ENCODE measurements at regions not wholly inside any gene's neighbourhood (a gene's known extent, or its start where the extent isn't known, plus 50 kb on each side); places are given as distances from the start of the nearest gene placed in this dataset.

GRCh38 chrX:5575407-5575806 is 653.3 kb downstream of the NLGN4X start:
- no peaks in the 10 kb centered on the region for H3K27me3 ChIP-seq (ENCODE audit: control insufficient read depth, insufficient read depth, low read length)
- no peaks in the 10 kb centered on the region for H3K36me3 ChIP-seq (ENCODE audit: control insufficient read depth, insufficient read depth, low read length)

GRCh38 chrX:5568934-5569333 is 659.7 kb downstream of the NLGN4X start:
- Histone ChIP-seq H3K36me3 (ENCODE audit: control insufficient read depth, insufficient read depth, low read length) (no peaks in the 10 kb centered on the region), H3K27me3 (ENCODE audit: control insufficient read depth, insufficient read depth, low read length) (no peaks in the 10 kb centered on the region), H3K4me3 (ENCODE audit: low read depth, low read length) (no peak overlapping the region)
- no peak for DNase-seq (ENCODE audit: low read depth)
- TF ChIP-seq CTCF (IDR thresholded peaks at IDR 0.05; ENCODE audit: insufficient read depth, low read length, poor library complexity, severe bottlenecking) = no peak

More at GRCh38 chrX:5575407-5575806, 653.3 kb downstream of the NLGN4X start:
- H3K4me3 ChIP-seq (ENCODE audit: low read depth, low read length) = no peak overlapping the region
- TF ChIP-seq CTCF (IDR thresholded peaks at IDR 0.05; ENCODE audit: insufficient read depth, low read length, poor library complexity, severe bottlenecking) = no peak
- no peak for DNase-seq (ENCODE audit: low read depth)

GRCh38 chrX:5559386-5559785 is 669.3 kb downstream of the NLGN4X start:
- H3K36me3 ChIP-seq (ENCODE audit: control insufficient read depth, insufficient read depth, low read length) = no peaks in the 10 kb centered on the region
- no peaks in the 10 kb centered on the region for H3K27me3 ChIP-seq (ENCODE audit: control insufficient read depth, insufficient read depth, low read length)
- no peak overlapping the region for H3K4me3 ChIP-seq (ENCODE audit: low read depth, low read length)
- no peak for DNase-seq (ENCODE audit: low read depth)
- TF ChIP-seq CTCF (IDR thresholded peaks at IDR 0.05; ENCODE audit: insufficient read depth, low read length, poor library complexity, severe bottlenecking) = no peak

DNA sequence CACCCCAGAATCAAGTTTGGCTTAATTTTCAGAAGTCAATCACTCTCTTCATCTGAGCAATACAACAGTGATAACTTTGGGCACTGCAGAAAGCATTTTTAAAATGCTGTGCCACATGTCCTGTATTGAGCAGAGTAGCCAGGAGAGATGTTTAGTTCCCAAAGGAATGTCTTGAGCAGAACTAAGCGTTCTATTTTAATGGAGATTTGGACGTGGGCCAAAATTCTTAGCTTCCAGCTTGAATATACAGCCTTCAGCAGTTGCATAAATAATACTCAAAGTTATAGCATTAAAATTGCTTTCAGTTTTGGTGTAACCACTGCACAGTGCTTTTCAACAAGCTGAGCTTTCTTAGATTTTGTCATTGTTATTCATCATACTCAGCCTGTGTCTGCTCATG is 679.2 kb downstream of the NLGN4X start:
- no peak for DNase-seq (ENCODE audit: low read depth)
- Histone ChIP-seq H3K36me3 (ENCODE audit: control insufficient read depth, insufficient read depth, low read length) (no peaks in the 10 kb centered on the region), H3K27me3 (ENCODE audit: control insufficient read depth, insufficient read depth, low read length) (no peaks in the 10 kb centered on the region), H3K4me3 (ENCODE audit: low read depth, low read length) (no peak overlapping the region)
- TF ChIP-seq CTCF (IDR thresholded peaks at IDR 0.05; ENCODE audit: insufficient read depth, low read length, poor library complexity, severe bottlenecking) = no peak

- no peak overlapping the region for H3K4me3 ChIP-seq (ENCODE audit: low read depth, low read length)
- no peak for TF ChIP-seq CTCF (IDR thresholded peaks at IDR 0.05; ENCODE audit: insufficient read depth, low read length, poor library complexity, severe bottlenecking)
- no peak for DNase-seq (ENCODE audit: low read depth)
- H3K36me3 ChIP-seq (ENCODE audit: control insufficient read depth, insufficient read depth, low read length) = no peaks in the 10 kb centered on the region
- H3K27me3 ChIP-seq (ENCODE audit: control insufficient read depth, insufficient read depth, low read length) = no peaks in the 10 kb centered on the region
These were observed 691.6 kb downstream of the NLGN4X start for GRCh38 chrX:5537098-5537497.

DNA sequence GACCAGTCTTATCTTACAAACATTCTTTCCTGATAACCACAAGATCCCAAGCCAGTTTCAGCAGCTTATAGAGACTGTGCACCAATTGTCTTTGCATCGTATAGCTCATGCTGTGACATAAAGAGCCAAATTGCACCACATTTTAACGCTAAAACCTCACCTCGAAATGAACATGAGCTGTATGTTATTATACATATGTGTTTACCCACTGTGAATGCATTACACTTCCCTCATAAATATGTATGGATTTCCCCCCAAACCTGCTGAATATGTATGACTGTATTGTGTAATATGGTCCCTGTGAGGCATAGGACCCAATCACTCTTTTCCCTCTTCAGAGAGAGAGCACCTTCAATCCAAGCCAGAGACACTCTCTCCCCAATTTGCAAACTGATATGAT is 692.4 kb downstream of the NLGN4X start:
- no peak overlapping the region for H3K4me3 ChIP-seq (ENCODE audit: low read depth, low read length)
- H3K36me3 ChIP-seq (ENCODE audit: control insufficient read depth, insufficient read depth, low read length) = no peaks in the 10 kb centered on the region
- H3K27me3 ChIP-seq (ENCODE audit: control insufficient read depth, insufficient read depth, low read length) = no peaks in the 10 kb centered on the region
- no peak for DNase-seq (ENCODE audit: low read depth)
- TF ChIP-seq CTCF (IDR thresholded peaks at IDR 0.05; ENCODE audit: insufficient read depth, low read length, poor library complexity, severe bottlenecking) = no peak

All from kidney epithelial cell (primary cell).